IMR-90 (cell line): ENCODE measurements at regions not wholly inside any gene's neighbourhood (a gene's known extent, or its start where the extent isn't known, plus 50 kb on each side); places are given as distances from the start of the nearest gene placed in this dataset.

ENCODE experiments used
- ATAC-seq: fragments of 200-7000 bp; cut with Tn5 transposase; 2 replicates; pipeline ENCODE4 v1.9.1; 2020; ENCODE audit warnings: low read depth, mild to moderate bottlenecking, moderate library complexity
- BruUV-seq: library from RNA; stranded (reverse); fragments of 400-500 nt; replicated peaks from 2 replicates; lab custom pipeline; 2021; lab: Mats Ljungman, UMichigan
- CTCF ChIA-PET: fragments of 300-600 bp; formaldehyde crosslinking; extraction: SDS; loops from one replicate; lab custom pipeline; 2021; ENCODE audit warnings: antibody characterized with exemption; lab: Yijun Ruan, JAX
- POLR2A ChIA-PET: fragments of 300-600 bp; sonication (Branson Sonifier 250); formaldehyde crosslinking; loops from one replicate; lab custom pipeline; 2022; ENCODE audit warnings: antibody characterized with exemption; ENCODE audit not compliant: unreplicated experiment; lab: Charles Lee
- DNase-seq: peaks from one replicate; pipeline ENCODE4 v3.0.0; 2013
- H2AFZ ChIP-seq: replicated peaks from 2 replicates; pipeline ENCODE3; 2013; ENCODE audit warnings: low read length, mild to moderate bottlenecking; ENCODE audit not compliant: poor library complexity
- H2AK5ac ChIP-seq: 2 replicates; pipeline ENCODE4 v1.6.1; 2013; ENCODE audit warnings: low read depth, low read length, inconsistent platforms
- H2AK9ac ChIP-seq: replicated peaks from 2 replicates; pipeline ENCODE3; 2013; ENCODE audit warnings: mild to moderate bottlenecking, low read depth, low read length, moderate library complexity; ENCODE audit not compliant: poor library complexity
- H2BK120ac ChIP-seq: 2 replicates; pipeline ENCODE4 v1.6.1; 2013; ENCODE audit warnings: low read depth, low read length, inconsistent platforms
- H2BK15ac ChIP-seq: 3 replicates; pipeline ENCODE4 v1.6.1; 2013; ENCODE audit warnings: low read depth, low read length, inconsistent platforms
- H2BK20ac ChIP-seq: 2 replicates; pipeline ENCODE4 v1.6.1; 2013; ENCODE audit warnings: low read depth, mild to moderate bottlenecking, inconsistent platforms, low read length, moderate library complexity
- H2BK5ac ChIP-seq: 2 replicates; pipeline ENCODE4 v1.6.1; 2013; ENCODE audit warnings: mild to moderate bottlenecking, low read depth, low read length, inconsistent platforms; ENCODE audit not compliant: poor library complexity, severe bottlenecking
- H3K14ac ChIP-seq: replicated peaks from 2 replicates; pipeline ENCODE4 v1.6.1; 2013; ENCODE audit warnings: low read depth, low read length, inconsistent platforms
- H3K18ac ChIP-seq: 2 replicates; pipeline ENCODE4 v1.6.1; 2013; ENCODE audit warnings: low read depth, low read length, control low read depth
- H3K23ac ChIP-seq: 2 replicates; pipeline ENCODE4 v1.6.1; 2013; ENCODE audit warnings: low read depth, low read length, inconsistent platforms
- H3K27ac ChIP-seq: 2 replicates; pipeline ENCODE4 v1.5.1; 2013; ENCODE audit warnings: mild to moderate bottlenecking, control low read depth, low read length; ENCODE audit not compliant: insufficient read depth
- H3K27me3 ChIP-seq: 2 replicates; pipeline ENCODE4 v1.6.1; 2013; ENCODE audit warnings: low read length; ENCODE audit not compliant: control insufficient read depth, insufficient read depth
- H3K36me3 ChIP-seq: 2 replicates; pipeline ENCODE4 v1.6.1; 2013; ENCODE audit warnings: low read length, mixed read lengths; ENCODE audit not compliant: control insufficient read depth, insufficient read depth
- H3K4ac ChIP-seq: 2 replicates; pipeline ENCODE4 v1.6.1; 2013; ENCODE audit warnings: low read depth, low read length, inconsistent platforms
- H3K4me1 ChIP-seq: 2 replicates; pipeline ENCODE4 v1.6.1; 2013; ENCODE audit warnings: low read length, mixed read lengths; ENCODE audit not compliant: control insufficient read depth, insufficient read depth
- H3K4me2 ChIP-seq: 2 replicates; pipeline ENCODE4 v1.6.1; 2013; ENCODE audit warnings: low read depth, mild to moderate bottlenecking, control low read depth, low read length, moderate library complexity
- H3K4me3 ChIP-seq: 2 replicates; pipeline ENCODE4 v1.5.1; 2013; ENCODE audit warnings: low read depth, mild to moderate bottlenecking, control low read depth, low read length, moderate library complexity; ENCODE audit not compliant: insufficient read depth
- H3K56ac ChIP-seq: 2 replicates; pipeline ENCODE4 v1.6.1; 2013; ENCODE audit warnings: low read length, inconsistent platforms; ENCODE audit not compliant: insufficient read depth; ENCODE audit errors: extremely low read depth
- H3K79me1 ChIP-seq, 2 experiments: 2 replicates each; pipeline ENCODE4 v1.6.1; 2013; ENCODE audit warnings: low read length in 2 of 2, inconsistent platforms in 1 of 2, low read depth in 1 of 2
- H3K9ac ChIP-seq: 2 replicates; pipeline ENCODE4 v1.6.1; 2013; ENCODE audit warnings: low read depth, low read length, control low read depth
- H3K9me1 ChIP-seq: 2 replicates; pipeline ENCODE4 v1.6.1; 2013; ENCODE audit warnings: low read length, inconsistent platforms; ENCODE audit not compliant: insufficient read depth
- H3K9me3 ChIP-seq: 2 replicates; pipeline ENCODE4 v1.6.1; 2013; ENCODE audit warnings: low read length; ENCODE audit not compliant: control insufficient read depth, insufficient read depth
- H4K20me1 ChIP-seq: 2 replicates; pipeline ENCODE4 v1.6.1; 2013; ENCODE audit warnings: low read length, inconsistent platforms; ENCODE audit not compliant: insufficient read depth
- H4K5ac ChIP-seq: 2 replicates; pipeline ENCODE4 v1.6.1; 2013; ENCODE audit warnings: mild to moderate bottlenecking, low read depth, low read length, control low read depth
- H4K8ac ChIP-seq, 2 experiments: 2 replicates each; pipeline ENCODE4 v1.6.1; 2013; ENCODE audit warnings: low read depth in 2 of 2, low read length in 2 of 2, control low read depth in 1 of 2, inconsistent platforms in 1 of 2
- H4K91ac ChIP-seq: 2 replicates; pipeline ENCODE4 v1.6.1; 2013; ENCODE audit warnings: low read depth, low read length, inconsistent platforms; ENCODE audit not compliant: insufficient read depth
- BHLHE40 ChIP-seq: fragments of 150-350 bp; IDR thresholded peaks from 2 replicates; pipeline ENCODE4 v1.6.1; 2016; ENCODE audit warnings: mild to moderate bottlenecking, low read depth, low read length
- CEBPB ChIP-seq: IDR thresholded peaks from 2 replicates; pipeline ENCODE4 v1.6.1; 2012; ENCODE audit warnings: low read depth, low read length, improper control_type of control experiment
- CHD1 ChIP-seq: IDR thresholded peaks from 2 replicates; pipeline ENCODE4 v1.6.1; 2012; ENCODE audit warnings: low read depth, low read length, improper control_type of control experiment
- FOS ChIP-seq: fragments of 150-350 bp; IDR thresholded peaks from 2 replicates; pipeline ENCODE4 v1.6.1; 2016; ENCODE audit warnings: low read depth, low read length
- MAFK ChIP-seq: IDR thresholded peaks from 2 replicates; pipeline ENCODE4 v1.6.1; 2012; ENCODE audit warnings: low read depth, low read length, improper control_type of control experiment
- MAZ ChIP-seq: IDR thresholded peaks from 2 replicates; pipeline ENCODE4 v1.6.1; 2012; ENCODE audit warnings: low read depth, mild to moderate bottlenecking, low read length, improper control_type of control experiment, moderate library complexity, borderline replicate concordance
- MXI1 ChIP-seq: IDR thresholded peaks from 2 replicates; pipeline ENCODE4 v1.6.1; 2012; ENCODE audit warnings: low read depth, mild to moderate bottlenecking, low read length, moderate library complexity, borderline replicate concordance
- POLR2A ChIP-seq: IDR thresholded peaks from 2 replicates; pipeline ENCODE4 v1.6.1; 2012; ENCODE audit warnings: mild to moderate bottlenecking, low read depth, low read length
- RAD21 ChIP-seq: IDR thresholded peaks from 2 replicates; pipeline ENCODE4 v1.6.1; 2012; ENCODE audit warnings: low read length, improper control_type of control experiment
- RCOR1 ChIP-seq: IDR thresholded peaks from 2 replicates; pipeline ENCODE4 v1.6.1; 2012; ENCODE audit warnings: mild to moderate bottlenecking, low read length, improper control_type of control experiment; ENCODE audit not compliant: insufficient replicate concordance
- WGBS, 2 experiments: methylation state at CpG; one replicate each; pipeline versions ENCODE4 v1.1.5 to v1.1.7; 2013; ENCODE audit warnings: missing lambda C conversion rate in 2 of 2; ENCODE audit not compliant: insufficient read length in 1 of 2; ENCODE audit errors: extremely low coverage in 2 of 2; 5-methylcytosine and 5-hydroxymethylcytosine counted together
- dilution Hi-C: fragments of 300-500 bp; cut with HindIII; formaldehyde crosslinking; loops from one replicate; pipeline ENCODE4 v1.14.3; 2018; ENCODE audit warnings: low sequenced_read_pairs; ENCODE audit not compliant: unreplicated experiment
- in situ Hi-C: fragments of 300-500 bp; cut with MboI; formaldehyde crosslinking; loops from 3 replicates; pipeline ENCODE4 v1.14.3; 2019; ENCODE audit warnings: low sequenced_read_pairs, inconsistent platforms, mixed read lengths
- intact Hi-C: fragments of 100-400 bp; cut with micrococcal nuclease; formaldehyde crosslinking; loops from 2 replicates; pipeline ENCODE4 v1.10.0; 2022
- TF ChIP-seq, protein P1 (sequence below): fragments of 150-350 bp; IDR thresholded peaks from 2 replicates; pipeline ENCODE4 v1.6.1; 2017; ENCODE audit warnings: mild to moderate bottlenecking, antibody characterized with exemption, low read length, low read depth
- TF ChIP-seq, protein P2 (sequence below): fragments of 150-350 bp; IDR thresholded peaks from 2 replicates; pipeline ENCODE4 v1.6.1; 2016; ENCODE audit warnings: low read depth, mild to moderate bottlenecking, low read length, moderate library complexity, borderline replicate concordance
- TF ChIP-seq, protein P3 (sequence below): conservative IDR thresholded peaks from 2 replicates; pipeline ENCODE4 v1.5.1; 2012; ENCODE audit warnings: mild to moderate bottlenecking, low read depth, low read length, improper control_type of control experiment

DNA sequence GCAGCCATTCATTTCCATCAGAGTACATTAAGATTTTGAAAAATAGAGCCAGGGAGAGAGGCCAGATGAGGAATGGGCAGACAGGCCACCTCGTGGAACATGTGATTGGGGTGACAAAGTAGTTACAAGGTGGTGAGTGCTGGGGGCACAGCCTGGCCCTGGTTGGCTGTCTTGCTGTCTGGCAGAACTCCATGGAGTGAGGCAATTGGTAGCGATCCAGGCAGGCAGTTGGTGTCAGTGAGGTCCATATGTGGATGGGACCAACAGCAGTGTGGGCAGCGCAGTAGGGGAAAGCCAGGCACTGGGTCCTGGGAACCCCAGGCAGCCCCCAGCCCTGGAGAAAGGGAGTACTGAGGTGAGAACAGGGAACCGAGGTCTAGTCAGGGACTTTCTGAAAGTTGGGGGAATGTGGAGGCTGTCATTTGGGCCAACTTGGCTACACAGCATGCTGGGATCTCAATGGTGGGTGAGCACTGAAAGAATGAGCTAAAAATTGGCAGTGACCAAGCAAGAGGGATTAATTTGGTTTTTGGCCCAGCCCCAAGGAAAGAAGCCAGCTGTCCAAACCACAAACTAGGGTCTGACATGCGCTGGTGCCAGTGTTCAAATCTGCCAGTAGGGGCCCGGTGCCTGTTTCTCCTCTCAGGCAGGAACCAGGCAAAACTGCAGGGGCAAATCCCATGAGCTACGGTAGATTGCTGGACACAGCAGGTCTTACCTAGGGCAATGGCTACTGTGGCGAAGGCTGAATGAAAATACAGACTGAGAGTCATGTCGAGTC is 61.4 kb upstream of the E2F3 start:
- H4K5ac ChIP-seq: no peak overlapping the region
- BruUV-seq: no TSS peak
- no peak overlapping the region for H2AFZ ChIP-seq
- ChIA-PET CTCF (interaction anchor here (0.8 to 1.3 kb wide), 2 partner anchors 64 to 225 kb away, joined by 3 read pairs; no protein-coding TSS in a partner anchor), POLR2A (no interaction called here)
- in situ Hi-C loops (no loop called here), dilution Hi-C loops (no loop called here), intact Hi-C loops (no loop called here)
- no peak overlapping the region for H2BK20ac ChIP-seq
- no peaks in the 10 kb centered on the region for H4K20me1 ChIP-seq
- H2BK5ac ChIP-seq: no peak overlapping the region
- H3K14ac ChIP-seq: no peak overlapping the region
- H2AK5ac ChIP-seq: no peak overlapping the region
- peaks cover 2% of the 10 kb centered on the region; the same call in 1 of the 2 replicates for H3K4me1 ChIP-seq
- no peak overlapping the region for H3K9ac ChIP-seq
- H4K8ac ChIP-seq: no peak overlapping the region
- no peaks in the 10 kb centered on the region for H3K9me3 ChIP-seq
- peaks cover 18% of the 10 kb centered on the region for H3K27me3 ChIP-seq
- no peak overlapping the region for H3K4me3 ChIP-seq
- no peak overlapping the region for H3K27ac ChIP-seq
- H2BK120ac ChIP-seq: no peak overlapping the region
- 68% methylated on average over 6 of the region's 9 CpGs; no CpG with 5 or more reads in 1 of the 2 experiments for WGBS, 2 experiments
- no peaks in the 10 kb centered on the region for H3K36me3 ChIP-seq
- no peaks in the 10 kb centered on the region; a peak in 1 of 4 replicates for H3K79me1 ChIP-seq
- DNase-seq (no peak), ATAC-seq (no peak)
- H2AK9ac ChIP-seq: no peak overlapping the region
- no peak for TF ChIP-seq RAD21
- TF ChIP-seq, protein P1, sequence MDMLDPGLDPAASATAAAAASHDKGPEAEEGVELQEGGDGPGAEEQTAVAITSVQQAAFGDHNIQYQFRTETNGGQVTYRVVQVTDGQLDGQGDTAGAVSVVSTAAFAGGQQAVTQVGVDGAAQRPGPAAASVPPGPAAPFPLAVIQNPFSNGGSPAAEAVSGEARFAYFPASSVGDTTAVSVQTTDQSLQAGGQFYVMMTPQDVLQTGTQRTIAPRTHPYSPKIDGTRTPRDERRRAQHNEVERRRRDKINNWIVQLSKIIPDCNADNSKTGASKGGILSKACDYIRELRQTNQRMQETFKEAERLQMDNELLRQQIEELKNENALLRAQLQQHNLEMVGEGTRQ: no peak
- no peak for TF ChIP-seq POLR2A
- TF ChIP-seq MAZ: no peak
- TF ChIP-seq CEBPB: no peak
- no peak for TF ChIP-seq MAFK
- no peak for TF ChIP-seq MXI1
- TF ChIP-seq, protein P2, sequence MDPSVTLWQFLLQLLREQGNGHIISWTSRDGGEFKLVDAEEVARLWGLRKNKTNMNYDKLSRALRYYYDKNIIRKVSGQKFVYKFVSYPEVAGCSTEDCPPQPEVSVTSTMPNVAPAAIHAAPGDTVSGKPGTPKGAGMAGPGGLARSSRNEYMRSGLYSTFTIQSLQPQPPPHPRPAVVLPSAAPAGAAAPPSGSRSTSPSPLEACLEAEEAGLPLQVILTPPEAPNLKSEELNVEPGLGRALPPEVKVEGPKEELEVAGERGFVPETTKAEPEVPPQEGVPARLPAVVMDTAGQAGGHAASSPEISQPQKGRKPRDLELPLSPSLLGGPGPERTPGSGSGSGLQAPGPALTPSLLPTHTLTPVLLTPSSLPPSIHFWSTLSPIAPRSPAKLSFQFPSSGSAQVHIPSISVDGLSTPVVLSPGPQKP: no peak
- TF ChIP-seq, protein P3, sequence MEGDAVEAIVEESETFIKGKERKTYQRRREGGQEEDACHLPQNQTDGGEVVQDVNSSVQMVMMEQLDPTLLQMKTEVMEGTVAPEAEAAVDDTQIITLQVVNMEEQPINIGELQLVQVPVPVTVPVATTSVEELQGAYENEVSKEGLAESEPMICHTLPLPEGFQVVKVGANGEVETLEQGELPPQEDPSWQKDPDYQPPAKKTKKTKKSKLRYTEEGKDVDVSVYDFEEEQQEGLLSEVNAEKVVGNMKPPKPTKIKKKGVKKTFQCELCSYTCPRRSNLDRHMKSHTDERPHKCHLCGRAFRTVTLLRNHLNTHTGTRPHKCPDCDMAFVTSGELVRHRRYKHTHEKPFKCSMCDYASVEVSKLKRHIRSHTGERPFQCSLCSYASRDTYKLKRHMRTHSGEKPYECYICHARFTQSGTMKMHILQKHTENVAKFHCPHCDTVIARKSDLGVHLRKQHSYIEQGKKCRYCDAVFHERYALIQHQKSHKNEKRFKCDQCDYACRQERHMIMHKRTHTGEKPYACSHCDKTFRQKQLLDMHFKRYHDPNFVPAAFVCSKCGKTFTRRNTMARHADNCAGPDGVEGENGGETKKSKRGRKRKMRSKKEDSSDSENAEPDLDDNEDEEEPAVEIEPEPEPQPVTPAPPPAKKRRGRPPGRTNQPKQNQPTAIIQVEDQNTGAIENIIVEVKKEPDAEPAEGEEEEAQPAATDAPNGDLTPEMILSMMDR: no peak
- TF ChIP-seq BHLHE40: no peak
- TF ChIP-seq FOS: no peak
- TF ChIP-seq RCOR1: no peak
- TF ChIP-seq CHD1: no peak
- H3K23ac ChIP-seq: no peak overlapping the region
- H3K56ac ChIP-seq: no peak overlapping the region
- H3K4me2 ChIP-seq: no peak overlapping the region
- no peak overlapping the region for H3K4ac ChIP-seq
- no peak overlapping the region for H2BK15ac ChIP-seq
- H4K91ac ChIP-seq: no peak overlapping the region
- peaks cover 3% of the 10 kb centered on the region; the same call in 1 of the 2 replicates for H3K9me1 ChIP-seq
- H3K18ac ChIP-seq: no peak overlapping the region
